ENCODE measurements at regions not wholly inside any gene's neighbourhood (a gene's known extent, or its start where the extent isn't known, plus 50 kb on each side); places are given as distances from the start of the nearest gene placed in this dataset.

DNA sequence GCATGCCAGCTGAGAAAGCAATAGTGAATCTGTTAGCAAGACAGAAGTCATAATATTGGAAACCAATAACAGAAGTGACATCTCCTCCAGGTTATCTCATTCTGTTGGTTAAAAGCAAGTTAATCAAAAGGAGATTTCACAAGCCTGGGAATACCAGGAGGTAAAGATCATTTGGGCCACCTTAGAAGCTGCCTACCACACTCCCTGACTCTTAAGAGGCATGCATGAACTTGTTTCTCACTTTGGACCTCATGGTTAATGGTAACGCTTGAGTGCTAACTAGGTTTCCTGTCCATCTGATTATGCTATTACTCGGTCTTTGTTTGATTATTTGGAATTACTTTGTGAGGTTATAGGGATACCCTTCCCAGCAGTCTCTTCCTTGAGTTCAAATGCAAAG lies 650.8 kb upstream of the SGO1 start:
- no peak for TF ChIP-seq POLR2A (IDR thresholded peaks at IDR 0.05)
- TF ChIP-seq, protein P1, sequence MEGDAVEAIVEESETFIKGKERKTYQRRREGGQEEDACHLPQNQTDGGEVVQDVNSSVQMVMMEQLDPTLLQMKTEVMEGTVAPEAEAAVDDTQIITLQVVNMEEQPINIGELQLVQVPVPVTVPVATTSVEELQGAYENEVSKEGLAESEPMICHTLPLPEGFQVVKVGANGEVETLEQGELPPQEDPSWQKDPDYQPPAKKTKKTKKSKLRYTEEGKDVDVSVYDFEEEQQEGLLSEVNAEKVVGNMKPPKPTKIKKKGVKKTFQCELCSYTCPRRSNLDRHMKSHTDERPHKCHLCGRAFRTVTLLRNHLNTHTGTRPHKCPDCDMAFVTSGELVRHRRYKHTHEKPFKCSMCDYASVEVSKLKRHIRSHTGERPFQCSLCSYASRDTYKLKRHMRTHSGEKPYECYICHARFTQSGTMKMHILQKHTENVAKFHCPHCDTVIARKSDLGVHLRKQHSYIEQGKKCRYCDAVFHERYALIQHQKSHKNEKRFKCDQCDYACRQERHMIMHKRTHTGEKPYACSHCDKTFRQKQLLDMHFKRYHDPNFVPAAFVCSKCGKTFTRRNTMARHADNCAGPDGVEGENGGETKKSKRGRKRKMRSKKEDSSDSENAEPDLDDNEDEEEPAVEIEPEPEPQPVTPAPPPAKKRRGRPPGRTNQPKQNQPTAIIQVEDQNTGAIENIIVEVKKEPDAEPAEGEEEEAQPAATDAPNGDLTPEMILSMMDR (IDR thresholded peaks at IDR 0.05): no peak

Data from testis (tissue), 2 donors.